ENCODE measurements at regions not wholly inside any gene's neighbourhood (a gene's known extent, or its start where the extent isn't known, plus 50 kb on each side); places are given as distances from the start of the nearest gene placed in this dataset.
A peak's percentile ranks its signal among the peaks of the same experiment; 100 is the strongest.

DNA sequence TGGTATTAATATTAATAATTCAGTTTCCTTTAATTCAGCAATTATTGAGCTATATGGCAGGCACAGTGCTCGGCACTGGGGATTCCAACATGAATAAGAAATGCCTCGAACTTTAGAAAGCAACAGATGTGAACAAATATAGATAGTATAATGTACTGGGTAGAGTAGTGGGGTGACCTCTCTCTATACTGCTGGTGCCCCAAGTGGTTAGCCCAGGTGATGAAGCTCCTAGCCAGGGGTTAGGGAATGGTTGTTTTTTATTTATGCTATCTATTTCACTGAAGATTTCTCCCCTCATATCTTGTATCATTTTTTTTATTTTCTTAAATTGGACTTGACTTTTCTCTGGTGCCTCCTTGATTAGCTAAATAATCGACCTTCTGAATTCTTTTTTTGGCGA lies 62.1 kb downstream of the BHLHE40 start:
- Histone ChIP-seq H3K27ac (no peak overlapping the region), H3K4me3 (no peak overlapping the region), H3K9me3 (no peaks in the 10 kb centered on the region), H3K4me1 (no peaks in the 10 kb centered on the region), H3K36me3 (no peaks in the 10 kb centered on the region), H3K27me3 (no peaks in the 10 kb centered on the region)
- TF ChIP-seq POLR2AphosphoS5 (IDR thresholded peaks at IDR 0.05) (no peak), POLR2A (IDR thresholded peaks at IDR 0.05) (no peak)
- TF ChIP-seq, protein P1, sequence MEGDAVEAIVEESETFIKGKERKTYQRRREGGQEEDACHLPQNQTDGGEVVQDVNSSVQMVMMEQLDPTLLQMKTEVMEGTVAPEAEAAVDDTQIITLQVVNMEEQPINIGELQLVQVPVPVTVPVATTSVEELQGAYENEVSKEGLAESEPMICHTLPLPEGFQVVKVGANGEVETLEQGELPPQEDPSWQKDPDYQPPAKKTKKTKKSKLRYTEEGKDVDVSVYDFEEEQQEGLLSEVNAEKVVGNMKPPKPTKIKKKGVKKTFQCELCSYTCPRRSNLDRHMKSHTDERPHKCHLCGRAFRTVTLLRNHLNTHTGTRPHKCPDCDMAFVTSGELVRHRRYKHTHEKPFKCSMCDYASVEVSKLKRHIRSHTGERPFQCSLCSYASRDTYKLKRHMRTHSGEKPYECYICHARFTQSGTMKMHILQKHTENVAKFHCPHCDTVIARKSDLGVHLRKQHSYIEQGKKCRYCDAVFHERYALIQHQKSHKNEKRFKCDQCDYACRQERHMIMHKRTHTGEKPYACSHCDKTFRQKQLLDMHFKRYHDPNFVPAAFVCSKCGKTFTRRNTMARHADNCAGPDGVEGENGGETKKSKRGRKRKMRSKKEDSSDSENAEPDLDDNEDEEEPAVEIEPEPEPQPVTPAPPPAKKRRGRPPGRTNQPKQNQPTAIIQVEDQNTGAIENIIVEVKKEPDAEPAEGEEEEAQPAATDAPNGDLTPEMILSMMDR (IDR thresholded peaks at IDR 0.05), result no peak
- DNase-seq (ENCODE audit: low spot score in 2 of 2), result no peak
- intact Hi-C loops (cut with DNase I; ENCODE audit: low total_unique reads), result no loop called here

DNA sequence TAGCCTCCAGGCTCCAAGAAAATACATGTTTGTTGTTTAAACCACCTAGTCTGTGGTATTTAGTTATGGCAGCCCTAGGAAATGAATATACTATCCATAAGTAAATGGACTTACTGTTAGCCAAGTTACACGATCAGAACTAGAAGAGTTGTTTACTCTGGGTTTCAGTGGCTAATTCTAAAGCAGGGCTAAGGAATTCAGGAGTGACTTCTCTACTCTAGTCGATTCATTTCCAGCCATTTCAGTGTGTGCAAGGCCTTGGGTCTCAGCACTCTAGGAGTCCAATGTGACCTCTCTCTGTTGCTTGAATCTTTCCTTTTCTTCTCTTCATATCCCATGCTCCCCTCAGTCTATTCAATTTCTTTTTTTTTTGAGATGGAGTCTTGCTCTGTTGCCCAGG lies 66.7 kb downstream of the BHLHE40 start:
- intact Hi-C loops (cut with DNase I; ENCODE audit: low total_unique reads), result no loop called here

DNA sequence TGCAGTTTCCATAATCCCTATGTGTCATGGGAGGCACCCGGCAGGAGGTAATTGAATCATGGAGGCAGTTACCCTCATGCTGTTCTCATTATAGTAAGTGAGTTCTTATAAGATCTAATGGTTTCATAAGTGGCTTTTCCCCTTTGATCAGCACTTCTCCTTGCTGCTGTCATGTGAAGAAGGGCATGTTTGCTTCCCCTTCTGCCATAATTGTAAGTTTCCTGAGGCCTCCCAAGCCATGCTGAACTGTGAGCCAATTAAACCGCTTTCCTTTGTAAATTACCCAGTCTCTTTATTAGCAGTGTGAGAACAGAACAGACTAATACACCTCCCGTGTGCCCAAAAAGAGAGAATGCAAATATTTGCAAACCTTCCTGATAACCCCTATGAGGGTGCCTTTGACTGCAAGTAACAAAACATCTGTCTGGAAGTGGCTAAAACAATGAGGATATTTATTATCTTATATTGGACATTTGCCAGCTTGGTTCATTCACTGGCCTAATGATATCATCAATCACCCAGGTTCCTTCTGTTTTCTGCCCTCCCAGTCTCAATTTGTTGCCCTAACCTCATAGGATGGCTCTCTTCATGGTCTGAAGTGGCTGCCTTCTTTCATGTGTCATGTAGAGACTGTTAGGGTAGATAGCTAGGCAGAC lies 68.7 kb downstream of the BHLHE40 start:
- Histone ChIP-seq H3K27me3 (no peaks in the 10 kb centered on the region), H3K4me3 (no peak overlapping the region), H3K27ac (no peak overlapping the region), H3K4me1 (no peaks in the 10 kb centered on the region), H3K9me3 (no peaks in the 10 kb centered on the region), H3K36me3 (no peaks in the 10 kb centered on the region)
- no peak for TF ChIP-seq POLR2A (IDR thresholded peaks at IDR 0.05)
- no peak for TF ChIP-seq POLR2AphosphoS5 (IDR thresholded peaks at IDR 0.05)
- TF ChIP-seq, protein P1 (IDR thresholded peaks at IDR 0.05), result no peak
- no peak for DNase-seq (ENCODE audit: low spot score in 2 of 2)
- intact Hi-C loops (cut with DNase I; ENCODE audit: low total_unique reads), result no loop called here

More for the DNA sequence above, 66.7 kb downstream of the BHLHE40 start:
- Histone ChIP-seq H3K27me3 (no peaks in the 10 kb centered on the region), H3K36me3 (no peaks in the 10 kb centered on the region), H3K27ac (no peak overlapping the region), H3K4me1 (no peaks in the 10 kb centered on the region), H3K4me3 (no peak overlapping the region), H3K9me3 (no peaks in the 10 kb centered on the region)
- TF ChIP-seq POLR2A (IDR thresholded peaks at IDR 0.05) (no peak), POLR2AphosphoS5 (IDR thresholded peaks at IDR 0.05) (no peak)
- TF ChIP-seq, protein P1 (IDR thresholded peaks at IDR 0.05), result no peak
- DNase-seq (ENCODE audit: low spot score in 2 of 2), result no peak

DNA sequence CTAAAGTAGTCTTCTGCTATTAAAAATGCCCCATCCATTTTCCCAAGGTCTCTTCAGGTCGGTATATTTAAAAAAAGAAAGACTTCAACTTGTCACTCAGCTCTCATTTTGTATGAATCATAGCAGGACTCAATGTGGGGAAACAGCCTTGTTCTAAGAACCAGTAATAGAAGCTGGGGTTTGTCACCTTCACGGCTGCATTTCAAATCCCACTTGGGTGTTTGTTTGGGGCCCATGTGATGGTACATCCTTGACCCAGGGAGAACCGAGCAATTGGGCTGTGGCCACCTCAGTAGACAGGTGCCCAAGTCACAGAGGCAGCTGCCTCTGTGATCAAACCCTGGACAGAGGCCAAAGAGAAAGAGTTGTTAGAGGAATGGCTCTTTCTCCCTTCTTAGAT lies 70.3 kb upstream of the ARL8B start:
- DNase-seq (ENCODE audit: low spot score in 2 of 2), result no peak
- H3K27me3 ChIP-seq, result no peaks in the 10 kb centered on the region
- H3K4me3 ChIP-seq, result no peak overlapping the region
- no peak overlapping the region for H3K27ac ChIP-seq
- H3K9me3 ChIP-seq, result no peaks in the 10 kb centered on the region
- H3K4me1 ChIP-seq, result no peaks in the 10 kb centered on the region
- intact Hi-C loops (cut with DNase I; ENCODE audit: low total_unique reads), result no loop called here
- no peak for TF ChIP-seq POLR2AphosphoS5 (IDR thresholded peaks at IDR 0.05)
- no peaks in the 10 kb centered on the region for H3K36me3 ChIP-seq

DNA sequence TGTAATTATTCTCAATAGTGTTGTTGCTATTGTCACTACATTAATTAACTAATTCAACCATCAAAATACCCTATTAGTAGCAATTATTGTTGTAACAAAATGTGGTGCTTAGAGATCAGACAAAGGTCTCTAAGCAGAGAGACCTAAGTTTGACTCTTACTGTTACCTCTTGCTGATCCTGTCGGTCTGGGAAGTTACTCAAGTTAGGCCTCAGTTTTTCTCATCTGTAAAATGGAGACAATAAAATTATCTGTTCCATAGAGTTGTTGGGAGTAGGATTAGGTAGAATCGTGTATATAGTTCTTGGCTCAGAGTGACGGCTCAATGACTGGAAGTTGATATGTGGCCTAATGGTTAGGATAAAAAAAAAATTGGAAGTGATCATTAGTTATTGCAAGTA lies 69.8 kb upstream of the ARL8B start:
- Histone ChIP-seq H3K27ac (peak overlapping the region in 1 of 2 donors; percentile 70), H3K9me3 (no peaks in the 10 kb centered on the region), H3K4me3 (no peak overlapping the region), H3K4me1 (no peaks in the 10 kb centered on the region), H3K36me3 (no peaks in the 10 kb centered on the region), H3K27me3 (no peaks in the 10 kb centered on the region)
- intact Hi-C loops (cut with DNase I; ENCODE audit: low total_unique reads), result no loop called here
- no peak for DNase-seq (ENCODE audit: low spot score in 2 of 2)
- no peak for TF ChIP-seq POLR2A (IDR thresholded peaks at IDR 0.05)
- TF ChIP-seq POLR2AphosphoS5 (IDR thresholded peaks at IDR 0.05), result no peak
- TF ChIP-seq, protein P1 (IDR thresholded peaks at IDR 0.05), result no peak
